HG03460 (cell line): ENCODE measurements at regions not wholly inside any gene's neighbourhood (a gene's known extent, or its start where the extent isn't known, plus 50 kb on each side); places are given as distances from the start of the nearest gene placed in this dataset.

ENCODE experiments used
- ATAC-seq: cut with Tn5 transposase; IDR thresholded peaks from one replicate; pipeline ENCODE4 v1.9.1; 2021; ENCODE audit not compliant: unreplicated experiment

DNA sequence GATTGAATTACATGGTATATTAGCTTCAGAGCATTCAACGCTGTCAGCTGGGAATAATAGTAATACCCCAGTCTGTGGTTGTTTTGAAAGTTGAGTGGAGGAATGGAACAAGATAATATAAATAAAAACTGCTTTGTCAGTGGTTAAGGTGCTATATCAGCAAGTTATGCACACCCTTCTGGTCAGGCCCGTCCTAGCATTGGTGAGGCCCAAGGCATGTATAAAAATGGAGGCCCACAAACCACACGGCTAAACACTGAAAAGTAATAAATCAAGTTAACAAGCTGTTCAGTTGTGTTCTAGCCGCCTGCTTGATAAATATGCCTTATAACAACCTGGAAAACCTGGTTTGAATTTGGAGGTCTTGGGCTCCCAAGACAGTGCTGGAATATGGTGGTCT is 77.4 kb downstream of the PSMG1 start:
- ATAC-seq, result no peak

DNA sequence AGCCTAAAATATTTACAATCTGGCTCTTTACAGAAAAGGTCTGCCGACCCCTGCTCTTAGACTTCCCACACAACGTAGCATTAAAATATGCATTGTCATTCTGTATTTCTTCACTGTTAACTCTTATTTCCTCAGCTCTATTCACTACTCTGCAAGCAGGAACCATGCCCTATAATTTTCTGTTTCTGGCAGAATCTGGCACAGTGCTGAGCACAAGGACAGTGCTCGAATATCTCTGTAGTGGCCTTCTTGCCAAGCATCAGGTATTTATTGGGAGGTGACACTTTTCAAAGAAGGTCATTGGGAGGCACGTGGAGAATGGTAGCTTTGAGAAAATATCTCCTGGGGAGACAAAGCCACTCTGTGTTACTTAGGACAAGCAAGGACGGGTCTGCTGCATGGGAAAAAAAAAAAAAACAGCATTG is 77.9 kb downstream of the PSMG1 start:
- no peak for ATAC-seq

DNA sequence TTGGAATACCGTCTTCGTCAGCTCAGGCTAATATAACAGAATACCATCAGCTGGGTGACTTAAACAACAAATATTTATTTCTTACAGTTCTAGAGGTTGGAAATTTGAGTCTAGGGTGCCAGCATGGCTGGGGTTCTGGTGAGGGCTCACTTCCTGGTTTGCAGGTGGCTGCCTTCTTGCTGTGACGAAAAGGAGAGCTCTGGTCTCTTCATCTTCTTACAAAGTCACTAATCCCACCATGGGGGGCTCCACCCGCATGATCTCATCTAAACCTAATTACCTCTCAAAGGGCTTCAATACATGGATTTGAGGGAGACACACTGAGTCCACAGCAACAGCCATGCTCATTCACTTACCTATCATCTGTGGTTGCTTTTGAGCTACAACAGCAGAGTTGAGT is 78.3 kb downstream of the PSMG1 start:
- ATAC-seq, result no peak

DNA sequence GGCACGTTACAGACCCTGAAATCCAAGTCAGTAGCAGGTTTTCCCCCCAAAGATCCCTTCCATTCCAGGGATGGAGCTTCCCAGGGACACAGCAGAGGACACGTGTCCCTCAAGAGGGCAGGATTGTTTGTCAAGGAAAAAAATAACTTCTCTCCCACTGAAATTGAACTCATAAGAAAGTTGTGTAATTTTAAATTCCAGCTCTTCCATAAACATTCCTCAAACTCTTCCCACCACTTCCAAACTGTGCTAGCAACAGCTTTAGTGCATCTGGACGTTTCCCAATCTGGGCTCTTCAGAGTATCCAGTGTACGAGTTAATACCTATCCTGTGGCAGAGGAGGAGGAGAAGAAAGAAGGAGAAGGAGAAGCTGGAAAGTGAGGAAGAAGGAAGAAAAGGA is 79.6 kb downstream of the PSMG1 start:
- ATAC-seq, result no peak

DNA sequence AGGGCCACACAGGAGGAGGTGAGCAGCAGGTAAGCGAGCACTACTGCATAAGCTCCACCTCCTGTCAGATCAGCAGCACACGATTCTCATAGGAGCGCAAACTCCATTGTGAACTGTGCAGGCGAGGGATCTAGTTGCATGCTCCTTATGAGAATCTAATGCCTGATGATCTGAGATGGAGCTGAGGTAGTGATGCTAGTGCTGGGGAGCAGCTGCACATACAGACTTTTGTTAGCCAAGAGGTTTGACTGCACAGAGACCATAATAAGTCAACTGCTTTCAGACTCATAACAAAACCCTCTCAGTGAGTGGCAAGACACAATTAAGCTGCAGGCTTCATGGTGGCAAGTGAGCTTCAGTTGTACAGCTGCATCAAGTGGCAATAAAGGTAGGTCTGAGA is 83.4 kb downstream of the PSMG1 start:
- ATAC-seq, result no peak

DNA sequence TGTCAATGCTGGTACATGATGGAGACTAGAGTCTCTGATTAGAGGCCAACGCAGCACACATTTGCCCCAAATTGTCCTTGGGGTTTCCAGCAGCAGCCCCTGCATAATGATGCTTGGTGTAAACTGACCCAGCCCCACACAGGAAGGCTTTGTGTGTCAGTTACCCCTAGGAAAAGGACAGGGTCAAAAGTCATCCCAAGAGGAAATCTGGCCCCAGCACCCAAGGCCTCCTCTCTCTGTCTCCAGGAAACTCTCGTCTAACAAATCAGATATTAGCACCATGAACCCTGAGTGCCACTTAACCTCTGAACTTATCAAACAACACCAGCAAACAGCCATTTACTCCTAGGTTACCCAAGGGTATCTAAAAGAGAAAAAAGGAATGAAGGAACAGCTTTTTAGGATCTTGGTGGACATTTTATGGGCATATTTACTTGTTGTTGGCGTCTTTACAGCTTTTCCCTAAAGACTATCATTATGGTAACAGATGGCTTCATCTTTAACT is 84.5 kb downstream of the PSMG1 start:
- ATAC-seq, result no peak

DNA sequence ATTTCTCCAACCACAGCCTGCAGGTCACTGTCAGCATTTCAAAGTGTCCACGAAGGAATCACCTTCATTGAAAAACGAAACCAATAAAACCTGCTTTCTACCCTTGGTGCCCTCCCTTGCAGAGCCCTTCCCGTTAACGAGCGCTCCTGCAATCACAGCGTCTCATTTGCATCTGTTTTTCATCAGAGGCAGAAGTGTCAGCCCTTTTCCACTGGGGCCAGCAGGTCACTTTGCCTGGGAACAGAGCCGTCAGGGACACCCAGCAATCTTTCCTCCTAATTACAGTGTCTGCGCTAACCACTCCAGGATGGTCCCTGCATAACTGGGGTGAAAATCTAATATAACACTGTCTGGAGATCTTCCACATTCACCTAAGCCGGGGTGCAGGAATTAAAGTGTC is 85.3 kb downstream of the PSMG1 start:
- ATAC-seq, result no peak

DNA sequence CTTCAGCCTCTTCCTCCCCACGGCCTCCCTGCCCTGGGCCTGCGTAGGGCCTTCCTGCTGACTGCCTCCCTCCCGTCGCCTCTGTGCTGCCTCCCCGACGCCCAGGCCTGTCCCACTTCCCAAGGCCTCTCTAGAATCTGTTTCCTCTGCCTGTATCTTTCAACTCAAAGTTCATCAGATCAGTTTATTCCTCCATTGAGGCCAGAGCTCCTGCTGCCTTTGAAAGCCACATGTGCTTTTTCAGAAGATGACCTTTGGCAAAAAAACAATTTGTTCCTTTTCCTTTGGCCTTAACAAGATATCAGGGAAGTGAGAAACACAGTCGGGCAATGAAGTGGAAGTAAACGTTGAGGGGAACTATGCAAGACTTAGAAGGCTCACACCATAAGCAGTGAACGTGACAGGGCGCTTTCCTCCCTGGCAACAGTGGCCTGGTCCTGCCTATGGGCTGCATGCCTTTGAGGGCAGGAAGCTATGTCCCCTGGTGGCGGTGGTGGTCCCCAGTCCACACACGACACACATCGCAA is 85.9 kb downstream of the PSMG1 start:
- no peak for ATAC-seq

DNA sequence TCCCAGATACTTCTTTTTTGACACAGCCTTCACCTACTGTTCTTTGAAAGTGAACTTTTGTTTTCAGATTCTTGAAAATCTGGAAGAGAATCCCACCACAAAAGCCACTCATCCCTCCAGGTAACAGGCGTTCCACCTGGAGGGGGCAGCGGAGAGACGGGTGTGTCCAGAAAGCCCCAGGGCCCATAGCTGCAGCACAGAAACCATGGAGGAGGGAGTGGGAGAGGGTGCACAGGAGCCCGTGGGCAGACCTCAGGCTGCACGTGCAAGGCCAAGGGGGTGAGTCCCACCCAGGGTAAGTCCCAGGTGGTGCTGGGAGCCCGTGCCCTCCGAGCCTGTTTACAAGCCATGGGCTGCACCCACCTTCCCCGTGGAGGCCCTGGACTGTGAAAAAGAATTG is 86.5 kb downstream of the PSMG1 start:
- ATAC-seq, result no peak

DNA sequence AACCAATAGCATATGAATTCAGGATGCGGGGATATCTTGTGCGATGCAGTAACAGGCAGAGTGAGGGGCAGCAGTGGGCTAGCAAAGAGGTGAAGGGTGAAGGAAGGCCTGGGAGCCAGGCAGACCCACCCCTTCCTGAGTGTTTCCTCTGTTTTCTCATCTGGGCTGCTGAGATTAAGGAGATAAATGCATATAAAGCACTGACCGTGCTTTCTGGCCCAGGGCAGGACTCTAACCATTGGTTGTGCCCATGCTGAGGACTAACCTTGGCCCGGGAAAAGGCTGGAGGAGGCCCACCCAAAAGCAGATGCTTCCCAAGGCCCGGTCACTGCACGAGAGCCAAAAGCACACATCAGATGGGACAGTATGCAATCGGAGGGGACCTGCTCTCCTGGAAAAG is 87.6 kb downstream of the PSMG1 start:
- no peak for ATAC-seq

DNA sequence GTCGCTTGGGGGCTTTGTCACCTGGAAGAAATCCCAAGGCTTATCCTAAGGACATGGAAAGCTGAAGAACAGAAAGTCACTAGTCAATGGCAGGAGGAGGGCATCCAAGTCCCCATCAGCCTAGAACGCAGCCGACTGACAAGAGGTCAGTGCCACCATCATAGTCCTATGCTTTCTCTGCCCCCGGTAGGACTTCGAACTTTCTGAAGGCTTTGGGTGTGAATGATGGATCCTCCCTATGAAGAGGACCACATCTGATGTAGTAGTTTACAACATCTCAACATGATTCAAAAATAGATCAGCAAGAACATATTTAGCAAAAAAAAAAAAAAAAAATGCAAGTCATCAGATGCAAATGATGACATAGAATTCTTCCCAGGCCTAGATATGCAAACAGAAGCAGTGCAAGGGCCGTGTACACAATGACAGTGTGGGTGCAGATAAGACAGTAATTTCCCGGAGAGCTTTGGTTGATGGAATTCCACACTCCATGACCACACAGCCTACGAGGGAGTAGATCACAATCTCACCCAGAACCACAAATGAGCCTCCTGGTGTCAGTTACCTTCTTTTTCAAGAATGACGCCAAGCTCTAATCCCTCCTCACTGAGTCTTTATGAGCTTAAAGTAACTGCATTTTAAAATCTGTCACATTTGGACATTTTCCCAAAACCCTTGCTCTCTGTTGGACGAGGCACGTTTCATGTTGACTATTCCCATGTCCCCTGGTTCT is 88.2 kb downstream of the PSMG1 start:
- no peak for ATAC-seq

DNA sequence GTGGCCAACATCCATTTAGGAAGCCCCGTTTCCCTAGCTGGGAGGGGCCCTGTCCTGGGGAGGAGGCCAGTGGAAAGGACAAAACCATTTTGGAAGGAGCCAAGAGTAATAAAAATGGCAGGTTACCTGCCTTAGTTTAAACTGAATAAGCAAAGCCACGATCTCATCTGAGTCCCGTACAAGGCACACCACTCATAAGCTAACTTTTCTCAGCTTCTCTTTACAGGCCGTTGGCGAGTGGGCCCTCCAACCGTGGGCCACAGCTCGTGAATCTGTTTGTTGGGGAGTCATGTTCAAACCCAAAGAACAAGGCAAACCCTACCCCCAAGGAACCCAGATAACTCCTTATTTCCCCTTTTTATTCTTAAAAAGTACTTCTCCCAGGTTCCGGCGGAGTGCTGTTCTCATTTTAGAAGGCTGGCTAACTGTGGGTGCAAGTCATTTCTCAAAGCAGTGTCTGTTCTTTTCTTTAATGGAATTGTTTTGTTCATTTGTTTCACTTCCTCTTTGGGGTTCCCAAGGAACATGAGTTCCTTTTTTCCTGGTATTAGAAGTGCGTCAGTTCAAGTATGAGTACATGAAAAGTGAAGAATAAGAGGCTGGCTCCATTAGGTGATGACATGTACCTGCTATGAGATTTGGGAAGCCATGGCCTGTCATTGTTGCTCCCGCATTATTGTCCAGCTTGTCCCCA is 89.0 kb downstream of the PSMG1 start:
- ATAC-seq, result no peak

DNA sequence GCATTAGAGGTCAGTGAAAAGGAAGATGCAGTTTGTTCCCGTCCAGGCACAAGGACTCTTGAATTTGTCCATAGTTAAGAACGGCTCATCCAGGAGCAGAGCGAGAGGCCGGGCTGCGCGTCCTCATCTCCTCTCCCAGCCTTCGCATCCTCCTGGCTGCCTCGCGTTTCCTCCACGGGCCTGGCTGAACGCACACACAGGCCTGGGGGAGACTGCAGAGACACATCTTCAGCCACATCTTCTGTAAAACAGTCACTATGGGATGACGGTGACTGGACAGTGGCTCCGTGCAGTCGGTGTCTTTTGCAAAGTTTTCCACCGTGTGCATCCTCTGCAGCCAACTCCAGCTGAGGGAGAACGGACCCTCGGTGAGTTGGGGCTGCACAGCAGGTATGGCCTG is 89.7 kb downstream of the PSMG1 start:
- ATAC-seq, result no peak

DNA sequence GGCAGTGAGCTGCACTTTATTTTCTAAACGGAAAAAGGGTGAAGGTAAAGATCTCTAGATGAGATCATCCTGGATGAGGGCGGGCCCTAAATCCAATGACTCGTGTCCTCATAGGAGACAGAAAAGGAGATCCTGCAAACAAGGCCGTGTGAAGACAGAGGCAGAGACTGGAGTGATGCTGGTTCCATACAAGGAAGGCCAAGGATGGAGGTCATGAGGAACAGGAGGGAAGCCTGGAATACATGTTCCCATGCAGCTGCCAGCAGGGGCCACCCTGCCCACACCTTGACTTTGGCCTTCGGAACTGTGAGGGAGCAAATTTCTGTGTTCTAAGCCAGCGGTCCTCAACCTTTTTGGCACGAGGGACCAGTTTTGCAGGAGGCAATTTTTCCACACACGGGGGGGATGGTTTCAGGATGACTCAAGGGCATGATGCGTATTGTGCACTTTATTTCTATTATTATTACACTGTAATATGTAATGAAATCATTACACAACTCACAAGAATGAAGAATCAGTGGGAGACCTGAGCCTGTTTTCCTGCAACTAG is 94.3 kb downstream of the PSMG1 start:
- ATAC-seq, result no peak

DNA sequence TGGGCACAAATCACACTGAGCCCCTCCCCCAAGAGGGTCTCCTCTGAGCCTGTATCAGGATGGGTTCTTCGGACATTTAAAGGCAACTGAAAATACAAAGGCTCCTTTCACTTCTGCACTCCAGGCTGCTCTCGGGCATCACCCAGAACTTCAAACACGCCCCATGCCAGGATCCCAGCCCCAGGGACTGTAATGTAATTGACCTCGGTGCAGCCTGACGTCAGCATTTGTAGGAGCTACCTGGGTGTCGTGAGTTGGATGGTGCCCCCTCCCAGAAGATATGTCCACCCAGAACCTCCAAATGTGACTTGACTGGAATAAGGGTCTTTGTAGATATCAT is 95.2 kb downstream of the PSMG1 start:
- no peak for ATAC-seq

DNA sequence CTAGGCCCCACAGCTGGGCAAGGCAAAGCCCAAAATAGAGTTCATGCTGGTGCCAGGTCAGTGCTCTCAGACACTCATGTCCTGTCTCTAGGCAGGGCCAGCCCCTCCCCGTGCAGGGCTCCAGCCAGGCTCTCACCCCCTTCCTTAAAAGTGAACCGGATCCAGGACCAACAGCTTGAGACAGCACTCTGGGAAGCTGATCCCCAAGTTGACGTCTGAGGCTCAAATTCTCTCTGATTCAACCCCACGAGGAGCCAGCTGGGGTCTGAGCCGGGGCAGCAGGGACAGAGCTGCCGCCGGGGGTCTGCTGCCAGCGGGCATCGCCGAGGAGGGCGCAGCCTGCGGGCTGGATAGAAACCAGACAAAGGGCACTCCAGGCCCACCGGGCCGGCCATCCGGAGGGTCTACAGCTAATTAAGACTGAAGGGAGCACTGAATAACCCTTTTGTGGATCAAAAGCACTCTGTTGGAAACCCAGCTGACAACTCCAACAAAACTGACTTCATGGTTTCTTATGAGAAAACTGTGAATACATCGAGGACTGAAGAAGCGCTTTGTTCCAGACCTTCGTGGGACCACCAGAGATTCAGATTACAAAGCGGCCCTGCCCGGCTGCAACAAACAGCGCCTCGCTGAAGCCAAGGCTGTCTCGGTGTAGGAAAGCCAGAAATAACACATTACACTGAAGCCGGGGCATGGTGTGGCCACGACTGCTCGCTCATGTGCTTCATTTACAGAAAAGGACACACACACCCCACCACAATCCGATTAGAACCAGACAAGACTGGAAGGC is 95.8 kb downstream of the PSMG1 start:
- no peak for ATAC-seq

DNA sequence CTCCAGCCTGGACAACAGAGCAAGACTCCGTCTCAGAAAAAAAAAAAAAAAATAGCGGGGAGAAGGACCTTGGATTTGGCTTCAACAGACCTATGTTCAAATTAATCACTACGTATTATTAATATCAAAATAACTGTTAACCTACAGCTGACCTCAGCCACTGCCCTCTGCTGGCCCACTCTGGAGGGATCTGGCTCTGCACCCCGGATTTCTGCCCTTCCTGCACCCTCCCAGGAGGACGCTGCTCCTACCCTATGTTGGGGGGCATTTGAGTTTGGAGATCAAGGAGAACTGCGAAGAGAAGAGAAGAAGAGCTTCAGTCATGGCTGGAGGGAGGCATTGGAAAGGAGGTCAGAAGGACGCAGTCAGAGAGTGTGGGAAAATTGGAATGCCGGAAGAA is 96.7 kb downstream of the PSMG1 start:
- ATAC-seq, result no peak

DNA sequence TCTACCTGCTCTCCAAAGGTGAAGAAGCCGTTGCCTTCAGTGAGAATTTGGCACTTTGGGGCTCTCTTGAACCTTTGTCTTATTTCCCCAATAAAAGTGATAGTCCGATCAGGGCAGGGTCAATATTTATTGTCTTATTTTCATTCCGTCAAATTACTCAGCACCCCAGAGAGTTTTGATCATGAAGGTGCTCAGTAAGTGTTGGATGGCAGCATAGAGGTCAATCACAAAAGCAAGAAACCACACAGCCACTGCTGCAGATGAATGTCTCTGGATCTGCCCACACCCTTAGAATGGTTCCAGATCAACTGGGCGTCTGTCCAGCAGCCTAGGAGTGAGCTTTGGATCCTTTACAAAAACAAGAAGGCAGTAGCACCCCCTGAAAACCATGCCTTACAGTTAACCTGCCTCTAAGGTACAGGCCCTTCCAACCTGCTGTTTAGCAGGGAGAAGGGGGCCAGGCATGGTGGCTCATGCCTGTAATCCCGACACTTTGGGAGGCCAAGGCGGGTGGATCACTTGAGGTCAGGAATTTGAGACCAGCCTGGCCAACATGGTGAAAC is 97.3 kb downstream of the PSMG1 start:
- no peak for ATAC-seq

DNA sequence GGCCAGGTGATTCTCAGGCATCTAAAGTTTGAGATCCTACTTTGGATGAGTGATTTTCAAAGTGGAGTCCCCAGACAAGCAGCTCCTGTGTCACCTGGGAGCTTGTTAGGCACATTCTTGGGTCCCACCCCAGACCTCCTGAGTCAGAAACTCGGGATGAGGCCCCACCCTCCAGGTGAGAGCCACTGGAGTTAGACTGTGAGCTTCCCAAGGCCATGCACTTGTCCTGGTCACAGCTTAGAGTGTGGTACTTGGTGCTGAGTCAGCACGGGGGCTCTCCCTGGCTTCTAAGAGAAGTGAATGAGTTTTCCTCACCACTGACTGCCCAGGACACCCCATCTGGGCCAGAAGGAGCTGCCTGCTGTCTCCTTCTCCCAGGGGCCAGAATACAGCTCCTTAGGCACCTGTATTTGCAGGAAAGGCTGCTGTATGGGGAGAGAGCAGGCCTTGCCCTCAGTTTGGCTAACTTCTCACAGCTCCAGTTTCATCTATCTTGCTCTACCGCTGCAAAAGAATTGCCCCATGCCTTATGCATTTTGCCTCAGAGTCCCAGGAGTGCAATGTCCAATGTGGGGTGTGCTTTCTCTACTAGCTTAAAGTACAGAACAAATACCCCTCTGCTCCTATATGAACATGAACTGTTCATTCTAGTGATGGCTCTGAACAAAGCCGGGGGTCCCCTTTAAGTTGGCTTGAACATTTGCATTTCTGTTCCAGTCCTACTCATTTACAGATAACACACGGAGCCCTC is 98.1 kb downstream of the PSMG1 start:
- no peak for ATAC-seq

DNA sequence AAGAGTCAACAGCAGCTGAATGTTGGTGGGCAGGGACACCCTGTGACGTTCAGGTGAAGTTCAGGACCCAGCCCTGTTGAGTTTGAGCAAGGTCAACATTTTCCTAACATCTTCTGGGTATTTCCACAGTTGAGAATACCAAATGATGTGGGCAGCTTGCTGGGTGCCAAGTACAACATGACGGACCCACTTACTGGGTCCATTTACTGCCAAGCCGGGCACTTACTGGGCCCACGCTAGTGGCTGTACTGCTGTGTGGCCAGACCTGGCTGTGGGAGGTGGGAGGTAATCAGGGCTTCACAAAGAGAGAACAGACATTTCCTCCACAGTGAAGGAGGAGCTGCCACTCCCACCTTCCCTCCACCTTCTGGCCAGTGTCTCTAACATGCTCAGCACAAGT is 99.2 kb downstream of the PSMG1 start:
- ATAC-seq, result no peak
